ENCODE measurements at regions not wholly inside any gene's neighbourhood (a gene's known extent, or its start where the extent isn't known, plus 50 kb on each side); places are given as distances from the start of the nearest gene placed in this dataset.

GRCh38 chr12:78600541-78600940 lies 264.0 kb upstream of the SYT1 start:
- H3K79me2 ChIP-seq (ENCODE audit: control insufficient read depth, insufficient read depth, low read length) = no peaks in the 10 kb centered on the region
- no peaks in the 10 kb centered on the region for H3K9me3 ChIP-seq (replicated peaks; ENCODE audit: control insufficient read depth, insufficient read depth, low read length)
- BruUV-seq (replicated peaks) = no TSS peak
- no peak overlapping the region for H3K4me3 ChIP-seq (replicated peaks in 1 of 3; ENCODE audit: insufficient read depth in 1 of 3, low read depth in 1 of 3, low read length in 3 of 3)
- intact Hi-C loops (cut with micrococcal nuclease) = no loop called here
- no peaks in the 10 kb centered on the region for H3K4me1 ChIP-seq (ENCODE audit: control insufficient read depth, extremely low read depth, insufficient read depth, low read length)
- H3K9ac ChIP-seq (replicated peaks; ENCODE audit: extremely low read depth, insufficient read depth, low read length) = no peak overlapping the region
- dilution Hi-C loops (cut with MboI; ENCODE audit: extremely low pct_ligation_motif_present, low sequenced_read_pairs) = no loop called here
- no peaks in the 10 kb centered on the region for H4K20me1 ChIP-seq (replicated peaks; ENCODE audit: control insufficient read depth, extremely low read depth, insufficient read depth, low read length)
- no peaks in the 10 kb centered on the region for H3K36me3 ChIP-seq (ENCODE audit: control insufficient read depth in 2 of 2, extremely low read depth in 1 of 2, insufficient read depth in 2 of 2, low read length in 2 of 2)
- DNase-seq (ENCODE audit: low read depth, low spot score) (no peak), FAIRE-seq (no peak)
- ChIA-PET CTCF (no interaction called here), POLR2A (no interaction called here)
- TF ChIP-seq, protein P1, sequence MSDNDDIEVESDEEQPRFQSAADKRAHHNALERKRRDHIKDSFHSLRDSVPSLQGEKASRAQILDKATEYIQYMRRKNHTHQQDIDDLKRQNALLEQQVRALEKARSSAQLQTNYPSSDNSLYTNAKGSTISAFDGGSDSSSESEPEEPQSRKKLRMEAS (IDR thresholded peaks at IDR 0.05; ENCODE audit: insufficient read depth, insufficient read length) = no peak
- no peak for TF ChIP-seq POLR2A (IDR thresholded peaks at IDR 0.05; ENCODE audit: low read depth, low read length)
- H3K4me2 ChIP-seq (ENCODE audit: insufficient read depth, low read length) = no peak overlapping the region
- no peaks in the 10 kb centered on the region for H3K9me1 ChIP-seq (replicated peaks; ENCODE audit: control insufficient read depth, extremely low read depth, insufficient read depth, low read length)
- no peaks in the 10 kb centered on the region for H3K27me3 ChIP-seq (ENCODE audit: control insufficient read depth in 2 of 2, insufficient read depth in 2 of 2, low read length in 2 of 2)
- H3K27ac ChIP-seq (ENCODE audit: insufficient read depth, low read depth, low read length) = no peak overlapping the region
- no peak overlapping the region for H2AFZ ChIP-seq (ENCODE audit: low read depth, low read length)

DNA sequence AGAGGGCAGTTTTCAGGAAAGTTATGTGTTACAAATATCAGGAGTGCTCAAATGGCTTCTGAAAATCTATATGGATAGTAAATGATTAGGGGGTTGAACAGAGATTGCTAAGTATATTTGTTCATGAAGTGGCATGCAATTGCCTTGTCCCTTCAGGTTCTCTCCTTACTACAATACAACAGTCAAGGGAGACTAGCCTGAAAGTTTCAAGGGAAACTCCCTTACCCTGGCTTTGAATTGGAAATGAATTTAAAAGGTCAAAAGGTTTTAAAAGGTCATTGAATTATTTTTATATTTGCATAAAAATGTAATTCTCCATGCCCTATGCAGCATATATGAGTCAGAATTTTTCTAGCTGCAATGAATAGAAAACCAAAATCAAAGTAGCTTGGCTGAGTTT lies 253.1 kb upstream of the SYT1 start:
- Histone ChIP-seq H3K4me2 (ENCODE audit: insufficient read depth, low read length) (no peak overlapping the region), H3K79me2 (ENCODE audit: control insufficient read depth, insufficient read depth, low read length) (no peaks in the 10 kb centered on the region), H3K9me1 (replicated peaks; ENCODE audit: control insufficient read depth, extremely low read depth, insufficient read depth, low read length) (no peaks in the 10 kb centered on the region), H3K9ac (replicated peaks; ENCODE audit: extremely low read depth, insufficient read depth, low read length) (no peak overlapping the region), H3K27me3 (ENCODE audit: control insufficient read depth in 2 of 2, insufficient read depth in 2 of 2, low read length in 2 of 2) (no peaks in the 10 kb centered on the region), H3K4me3 (replicated peaks in 1 of 3; ENCODE audit: insufficient read depth in 1 of 3, low read depth in 1 of 3, low read length in 3 of 3) (no peak overlapping the region), H3K4me1 (ENCODE audit: control insufficient read depth, extremely low read depth, insufficient read depth, low read length) (no peaks in the 10 kb centered on the region), H4K20me1 (replicated peaks; ENCODE audit: control insufficient read depth, extremely low read depth, insufficient read depth, low read length) (no peaks in the 10 kb centered on the region), H3K9me3 (replicated peaks; ENCODE audit: control insufficient read depth, insufficient read depth, low read length) (no peaks in the 10 kb centered on the region), H3K36me3 (ENCODE audit: control insufficient read depth in 2 of 2, extremely low read depth in 1 of 2, insufficient read depth in 2 of 2, low read length in 2 of 2) (no peaks in the 10 kb centered on the region), H2AFZ (ENCODE audit: low read depth, low read length) (no peak overlapping the region), H3K27ac (ENCODE audit: insufficient read depth, low read depth, low read length) (no peak overlapping the region)
- no TSS peak for BruUV-seq (replicated peaks)
- POLR2A ChIA-PET = no interaction called here
- FAIRE-seq (no peak), DNase-seq (ENCODE audit: low read depth, low spot score) (no peak)
- CTCF ChIA-PET = interaction anchor here (1.1 kb wide), 1 partner anchor 14 kb away, joined by 3 read pairs; no protein-coding TSS in a partner anchor
- intact Hi-C loops (cut with micrococcal nuclease) (no loop called here), dilution Hi-C loops (cut with MboI; ENCODE audit: extremely low pct_ligation_motif_present, low sequenced_read_pairs) (no loop called here)
- TF ChIP-seq FOS (IDR thresholded peaks at IDR 0.05; ENCODE audit: borderline replicate concordance, insufficient read depth, low read length) (no peak), EZH2 (IDR thresholded peaks at IDR 0.05; ENCODE audit: borderline replicate concordance, low read depth, low read length, severe bottlenecking) (no peak)
